Smooth muscle cell (in vitro differentiated cells): ENCODE measurements at regions not wholly inside any gene's neighbourhood (a gene's known extent, or its start where the extent isn't known, plus 50 kb on each side); places are given as distances from the start of the nearest gene placed in this dataset.

Experiments used
- DNase-seq: peaks from one replicate; lab custom pipeline; 2025; ENCODE audit not compliant: unreplicated experiment; lab: John Stamatoyannopoulos, UW
- H2AFZ ChIP-seq: fragments of 200-600 bp; sonication (generic); 2 replicates; pipeline ENCODE4 v1.6.0; 2016; ENCODE audit warnings: antibody characterized with exemption, low read depth, mild to moderate bottlenecking
- H3F3A ChIP-seq: fragments of 200-600 bp; sonication (generic); 2 replicates; pipeline ENCODE4 v1.6.0; 2017; ENCODE audit warnings: antibody characterized with exemption, low read depth
- H3K27ac ChIP-seq: fragments of 200-600 bp; sonication (generic); 2 replicates; pipeline ENCODE4 v1.5.1; 2016; ENCODE audit warnings: low read depth, mild to moderate bottlenecking
- H3K27me3 ChIP-seq: fragments of 200-600 bp; sonication (generic); 2 replicates; pipeline ENCODE4 v1.6.1; 2016; ENCODE audit warnings: low read depth, mild to moderate bottlenecking
- H3K36me3 ChIP-seq: fragments of 200-600 bp; sonication (generic); 2 replicates; pipeline ENCODE4 v1.5.1; 2016; ENCODE audit warnings: low read depth
- H3K4me1 ChIP-seq: fragments of 200-600 bp; sonication (generic); 2 replicates; pipeline ENCODE4 v1.5.1; 2016; ENCODE audit warnings: low read depth
- H3K4me2 ChIP-seq: fragments of 200-600 bp; sonication (generic); 2 replicates; pipeline ENCODE4 v1.6.0; 2016; ENCODE audit warnings: mild to moderate bottlenecking
- H3K4me3 ChIP-seq: fragments of 200-600 bp; sonication (generic); 2 replicates; pipeline ENCODE4 v1.5.1; 2016; ENCODE audit warnings: mild to moderate bottlenecking
- H3K79me2 ChIP-seq: fragments of 200-600 bp; sonication (generic); 2 replicates; pipeline ENCODE4 v1.6.0; 2016; ENCODE audit warnings: low read depth, mild to moderate bottlenecking
- H3K9ac ChIP-seq: fragments of 200-600 bp; sonication (generic); 2 replicates; pipeline ENCODE4 v1.6.0; 2016; ENCODE audit warnings: low read depth
- H3K9me3 ChIP-seq: fragments of 200-600 bp; sonication (generic); replicated peaks from 2 replicates; pipeline ENCODE4 v1.5.1; 2016; ENCODE audit warnings: low read depth
- H4K20me1 ChIP-seq: fragments of 200-600 bp; sonication (generic); 2 replicates; pipeline ENCODE4 v1.6.0; 2016; ENCODE audit warnings: low read depth
- WGBS: methylation state at CpG from one replicate; pipeline ENCODE4 v1.1.7; 2016; ENCODE audit warnings: low lambda C conversion rate; 5-methylcytosine and 5-hydroxymethylcytosine counted together
- TF ChIP-seq, protein P1 (sequence below): fragments of 200-600 bp; sonication (generic); IDR thresholded peaks from 2 replicates; pipeline ENCODE4 v1.5.1; 2017; ENCODE audit warnings: borderline replicate concordance, mild to moderate bottlenecking, antibody characterized with exemption; ENCODE audit not compliant: insufficient read depth, poor library complexity, severe bottlenecking

- no peaks in the 10 kb centered on the region for H3K79me2 ChIP-seq
- DNase-seq = no peak
- H3K4me2 ChIP-seq = no peak overlapping the region
- H3K4me3 ChIP-seq = no peak overlapping the region
- H3K27ac ChIP-seq = no peak overlapping the region
- no peaks in the 10 kb centered on the region for H4K20me1 ChIP-seq
- no peaks in the 10 kb centered on the region for H3K9me3 ChIP-seq
- H2AFZ ChIP-seq = no peak overlapping the region
- H3K36me3 ChIP-seq = no peaks in the 10 kb centered on the region
- TF ChIP-seq, protein P1, sequence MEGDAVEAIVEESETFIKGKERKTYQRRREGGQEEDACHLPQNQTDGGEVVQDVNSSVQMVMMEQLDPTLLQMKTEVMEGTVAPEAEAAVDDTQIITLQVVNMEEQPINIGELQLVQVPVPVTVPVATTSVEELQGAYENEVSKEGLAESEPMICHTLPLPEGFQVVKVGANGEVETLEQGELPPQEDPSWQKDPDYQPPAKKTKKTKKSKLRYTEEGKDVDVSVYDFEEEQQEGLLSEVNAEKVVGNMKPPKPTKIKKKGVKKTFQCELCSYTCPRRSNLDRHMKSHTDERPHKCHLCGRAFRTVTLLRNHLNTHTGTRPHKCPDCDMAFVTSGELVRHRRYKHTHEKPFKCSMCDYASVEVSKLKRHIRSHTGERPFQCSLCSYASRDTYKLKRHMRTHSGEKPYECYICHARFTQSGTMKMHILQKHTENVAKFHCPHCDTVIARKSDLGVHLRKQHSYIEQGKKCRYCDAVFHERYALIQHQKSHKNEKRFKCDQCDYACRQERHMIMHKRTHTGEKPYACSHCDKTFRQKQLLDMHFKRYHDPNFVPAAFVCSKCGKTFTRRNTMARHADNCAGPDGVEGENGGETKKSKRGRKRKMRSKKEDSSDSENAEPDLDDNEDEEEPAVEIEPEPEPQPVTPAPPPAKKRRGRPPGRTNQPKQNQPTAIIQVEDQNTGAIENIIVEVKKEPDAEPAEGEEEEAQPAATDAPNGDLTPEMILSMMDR = no peak
- no peaks in the 10 kb centered on the region for H3K4me1 ChIP-seq
- no peaks in the 10 kb centered on the region for H3F3A ChIP-seq
- H3K9ac ChIP-seq = no peak overlapping the region
- 86% methylated on average over 3 of the region's 3 CpGs for WGBS
- H3K27me3 ChIP-seq = peaks cover 31% of the 10 kb centered on the region
These were observed 60.0 kb upstream of the NTRK3 start for GRCh38 chr15:88316586-88316985.

- no peak overlapping the region for H3K9ac ChIP-seq
- no peaks in the 10 kb centered on the region for H3K4me1 ChIP-seq
- H3F3A ChIP-seq = no peaks in the 10 kb centered on the region
- DNase-seq = no peak
- no peak overlapping the region for H2AFZ ChIP-seq
- H3K79me2 ChIP-seq = no peaks in the 10 kb centered on the region
- no peak overlapping the region for H3K4me2 ChIP-seq
- 69% methylated on average over 1 of the region's 1 CpG for WGBS
- H3K9me3 ChIP-seq = no peaks in the 10 kb centered on the region
- H3K27ac ChIP-seq = no peak overlapping the region
- TF ChIP-seq, protein P1 = no peak
- peaks cover 43% of the 10 kb centered on the region for H3K27me3 ChIP-seq
- H3K4me3 ChIP-seq = no peak overlapping the region
- no peaks in the 10 kb centered on the region for H3K36me3 ChIP-seq
- H4K20me1 ChIP-seq = no peaks in the 10 kb centered on the region
These were observed 58.8 kb upstream of the NTRK3 start for GRCh38 chr15:88315221-88315878.

DNA sequence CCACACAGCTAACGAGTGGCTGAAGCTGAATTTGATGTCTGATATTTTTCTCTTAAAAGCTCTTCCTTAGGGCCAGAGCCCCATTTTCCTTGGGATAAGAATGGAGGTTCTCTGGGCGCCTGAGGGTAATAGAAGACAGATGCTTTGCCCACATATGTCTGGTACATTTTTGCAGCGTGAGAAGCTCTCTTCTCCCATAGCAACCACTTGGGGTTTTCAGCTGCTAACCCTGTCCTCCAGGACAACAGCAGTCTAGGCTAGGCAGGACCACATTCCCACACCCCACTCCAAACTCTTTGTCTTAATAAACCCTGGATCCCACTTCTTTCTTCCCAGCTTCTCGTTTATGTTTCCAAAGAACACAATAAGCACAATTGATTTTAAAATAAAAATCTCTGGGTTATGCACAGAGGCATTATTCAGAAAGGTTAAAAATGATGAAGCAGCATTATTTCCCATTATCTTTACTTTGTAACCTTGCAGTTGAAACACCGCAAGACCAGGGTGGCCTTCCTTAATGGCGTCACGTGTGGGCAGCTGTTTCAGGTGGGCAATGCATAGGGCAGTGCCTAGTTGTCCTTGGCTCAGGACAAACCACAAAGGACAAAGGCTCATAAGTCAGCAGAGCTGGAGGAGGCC lies 56.5 kb upstream of the NTRK3 start:
- Histone ChIP-seq H3F3A (no peaks in the 10 kb centered on the region), H3K4me3 (no peak overlapping the region), H3K4me2 (no peak overlapping the region), H3K9me3 (no peaks in the 10 kb centered on the region), H3K9ac (no peak overlapping the region), H3K4me1 (no peaks in the 10 kb centered on the region), H3K36me3 (no peaks in the 10 kb centered on the region), H3K27ac (no peak overlapping the region), H2AFZ (no peak overlapping the region), H4K20me1 (no peaks in the 10 kb centered on the region), H3K79me2 (no peaks in the 10 kb centered on the region), H3K27me3 (peaks cover 47% of the 10 kb centered on the region)
- no peak for DNase-seq
- WGBS = 73% methylated on average over 7 of the region's 7 CpGs
- TF ChIP-seq, protein P1 = no peak

DNA sequence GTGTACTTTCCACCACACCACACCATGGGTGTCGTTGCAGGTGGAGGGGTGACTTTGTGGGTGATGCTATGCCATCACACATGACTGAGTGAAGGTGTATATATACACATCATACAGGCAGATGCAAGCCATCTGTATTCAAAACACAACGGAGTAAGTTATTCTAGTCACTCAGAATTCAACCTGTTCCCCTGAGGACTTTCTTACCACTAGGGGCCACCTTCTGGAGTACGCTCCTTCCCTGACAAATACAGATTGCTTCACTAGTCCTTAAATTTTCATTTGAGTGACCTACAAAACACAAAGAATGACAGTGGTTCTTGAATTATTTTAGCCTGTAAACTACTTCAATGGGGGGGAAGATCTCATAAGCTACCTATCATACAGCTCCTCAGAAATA lies 52.8 kb upstream of the NTRK3 start:
- WGBS = 87% methylated on average over 3 of the region's 3 CpGs
- no peak overlapping the region for H3K27ac ChIP-seq
- no peaks in the 10 kb centered on the region for H4K20me1 ChIP-seq

More for the DNA sequence above, 52.8 kb upstream of the NTRK3 start:
- H3F3A ChIP-seq = no peaks in the 10 kb centered on the region
- H3K36me3 ChIP-seq = no peaks in the 10 kb centered on the region
- no peak overlapping the region for H3K9ac ChIP-seq
- no peaks in the 10 kb centered on the region for H3K79me2 ChIP-seq
- TF ChIP-seq, protein P1 = no peak
- peaks cover 36% of the 10 kb centered on the region for H3K27me3 ChIP-seq
- no peak for DNase-seq
- H3K4me1 ChIP-seq = no peaks in the 10 kb centered on the region
- H3K9me3 ChIP-seq = no peaks in the 10 kb centered on the region
- H3K4me3 ChIP-seq = no peak overlapping the region
- H3K4me2 ChIP-seq = no peak overlapping the region
- no peak overlapping the region for H2AFZ ChIP-seq
